GM13977 (cell line): ENCODE measurements at regions not wholly inside any gene's neighbourhood (a gene's known extent, or its start where the extent isn't known, plus 50 kb on each side); places are given as distances from the start of the nearest gene placed in this dataset.

Experiments used
- DNase-seq: peaks from one replicate; pipeline ENCODE4 v3.0.0; 2012; ENCODE audit warnings: low spot score
- CTCF ChIP-seq: IDR thresholded peaks from 2 replicates; pipeline ENCODE4 v1.5.1; 2012; ENCODE audit warnings: mild to moderate bottlenecking, control low read depth; ENCODE audit not compliant: insufficient read depth; ENCODE audit errors: extremely low read depth, missing control alignments
- in situ Hi-C: fragments of 300-500 bp; cut with MboI; formaldehyde crosslinking; loops from one replicate; pipeline ENCODE4 v1.12.0; 2022; ENCODE audit warnings: low sequenced_read_pairs, low pct_unique_long_range_greater_than_20kb, mixed read lengths, inconsistent platforms; ENCODE audit not compliant: unreplicated experiment

- in situ Hi-C loops = no loop called here
- DNase-seq = no peak
- no peak for TF ChIP-seq CTCF
Observed at GRCh38 chr13:40381935-40382764, 284.3 kb downstream of the FOXO1 start.

- no peak for TF ChIP-seq CTCF
- in situ Hi-C loops = no loop called here
- no peak for DNase-seq
Observed at GRCh38 chr13:40383132-40383531, 283.3 kb downstream of the FOXO1 start.

GRCh38 chr13:40383885-40384284 lies 282.6 kb downstream of the FOXO1 start:
- DNase-seq = no peak
- no peak for TF ChIP-seq CTCF
- in situ Hi-C loops = no loop called here

- in situ Hi-C loops = no loop called here
- no peak for TF ChIP-seq CTCF
- DNase-seq = no peak
Observed at GRCh38 chr13:40384976-40385857, 281.2 kb downstream of the FOXO1 start.

- in situ Hi-C loops = no loop called here
- no peak for DNase-seq
- no peak for TF ChIP-seq CTCF
Observed at GRCh38 chr13:40385858-40386180, 280.6 kb downstream of the FOXO1 start.

GRCh38 chr13:40386586-40386985 lies 279.9 kb downstream of the FOXO1 start:
- TF ChIP-seq CTCF = no peak
- in situ Hi-C loops = no loop called here
- DNase-seq = no peak
